ENCODE measurements at regions not wholly inside any gene's neighbourhood (a gene's known extent, or its start where the extent isn't known, plus 50 kb on each side); places are given as distances from the start of the nearest gene placed in this dataset.

DNA sequence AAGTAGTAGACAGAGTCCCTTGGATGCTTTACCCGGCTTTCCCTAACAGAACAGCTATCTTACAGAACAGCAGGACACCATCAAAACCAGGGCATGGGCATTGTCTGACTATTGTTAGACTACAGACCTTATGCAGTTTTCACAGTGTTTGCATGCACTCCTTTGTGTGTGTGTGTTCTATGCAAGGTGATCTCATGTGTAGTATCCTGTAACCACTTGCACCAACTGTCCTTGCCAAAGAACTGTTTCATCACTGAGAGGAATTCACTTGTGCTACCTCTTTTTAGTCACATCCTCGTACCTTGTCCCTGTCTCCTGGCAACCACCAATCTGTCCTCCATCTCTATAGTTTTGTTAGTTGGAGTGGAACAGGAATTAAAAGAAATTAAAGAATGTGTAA, 183.6 kb upstream of the PZP start (continued):
- TF ChIP-seq, protein P1, sequence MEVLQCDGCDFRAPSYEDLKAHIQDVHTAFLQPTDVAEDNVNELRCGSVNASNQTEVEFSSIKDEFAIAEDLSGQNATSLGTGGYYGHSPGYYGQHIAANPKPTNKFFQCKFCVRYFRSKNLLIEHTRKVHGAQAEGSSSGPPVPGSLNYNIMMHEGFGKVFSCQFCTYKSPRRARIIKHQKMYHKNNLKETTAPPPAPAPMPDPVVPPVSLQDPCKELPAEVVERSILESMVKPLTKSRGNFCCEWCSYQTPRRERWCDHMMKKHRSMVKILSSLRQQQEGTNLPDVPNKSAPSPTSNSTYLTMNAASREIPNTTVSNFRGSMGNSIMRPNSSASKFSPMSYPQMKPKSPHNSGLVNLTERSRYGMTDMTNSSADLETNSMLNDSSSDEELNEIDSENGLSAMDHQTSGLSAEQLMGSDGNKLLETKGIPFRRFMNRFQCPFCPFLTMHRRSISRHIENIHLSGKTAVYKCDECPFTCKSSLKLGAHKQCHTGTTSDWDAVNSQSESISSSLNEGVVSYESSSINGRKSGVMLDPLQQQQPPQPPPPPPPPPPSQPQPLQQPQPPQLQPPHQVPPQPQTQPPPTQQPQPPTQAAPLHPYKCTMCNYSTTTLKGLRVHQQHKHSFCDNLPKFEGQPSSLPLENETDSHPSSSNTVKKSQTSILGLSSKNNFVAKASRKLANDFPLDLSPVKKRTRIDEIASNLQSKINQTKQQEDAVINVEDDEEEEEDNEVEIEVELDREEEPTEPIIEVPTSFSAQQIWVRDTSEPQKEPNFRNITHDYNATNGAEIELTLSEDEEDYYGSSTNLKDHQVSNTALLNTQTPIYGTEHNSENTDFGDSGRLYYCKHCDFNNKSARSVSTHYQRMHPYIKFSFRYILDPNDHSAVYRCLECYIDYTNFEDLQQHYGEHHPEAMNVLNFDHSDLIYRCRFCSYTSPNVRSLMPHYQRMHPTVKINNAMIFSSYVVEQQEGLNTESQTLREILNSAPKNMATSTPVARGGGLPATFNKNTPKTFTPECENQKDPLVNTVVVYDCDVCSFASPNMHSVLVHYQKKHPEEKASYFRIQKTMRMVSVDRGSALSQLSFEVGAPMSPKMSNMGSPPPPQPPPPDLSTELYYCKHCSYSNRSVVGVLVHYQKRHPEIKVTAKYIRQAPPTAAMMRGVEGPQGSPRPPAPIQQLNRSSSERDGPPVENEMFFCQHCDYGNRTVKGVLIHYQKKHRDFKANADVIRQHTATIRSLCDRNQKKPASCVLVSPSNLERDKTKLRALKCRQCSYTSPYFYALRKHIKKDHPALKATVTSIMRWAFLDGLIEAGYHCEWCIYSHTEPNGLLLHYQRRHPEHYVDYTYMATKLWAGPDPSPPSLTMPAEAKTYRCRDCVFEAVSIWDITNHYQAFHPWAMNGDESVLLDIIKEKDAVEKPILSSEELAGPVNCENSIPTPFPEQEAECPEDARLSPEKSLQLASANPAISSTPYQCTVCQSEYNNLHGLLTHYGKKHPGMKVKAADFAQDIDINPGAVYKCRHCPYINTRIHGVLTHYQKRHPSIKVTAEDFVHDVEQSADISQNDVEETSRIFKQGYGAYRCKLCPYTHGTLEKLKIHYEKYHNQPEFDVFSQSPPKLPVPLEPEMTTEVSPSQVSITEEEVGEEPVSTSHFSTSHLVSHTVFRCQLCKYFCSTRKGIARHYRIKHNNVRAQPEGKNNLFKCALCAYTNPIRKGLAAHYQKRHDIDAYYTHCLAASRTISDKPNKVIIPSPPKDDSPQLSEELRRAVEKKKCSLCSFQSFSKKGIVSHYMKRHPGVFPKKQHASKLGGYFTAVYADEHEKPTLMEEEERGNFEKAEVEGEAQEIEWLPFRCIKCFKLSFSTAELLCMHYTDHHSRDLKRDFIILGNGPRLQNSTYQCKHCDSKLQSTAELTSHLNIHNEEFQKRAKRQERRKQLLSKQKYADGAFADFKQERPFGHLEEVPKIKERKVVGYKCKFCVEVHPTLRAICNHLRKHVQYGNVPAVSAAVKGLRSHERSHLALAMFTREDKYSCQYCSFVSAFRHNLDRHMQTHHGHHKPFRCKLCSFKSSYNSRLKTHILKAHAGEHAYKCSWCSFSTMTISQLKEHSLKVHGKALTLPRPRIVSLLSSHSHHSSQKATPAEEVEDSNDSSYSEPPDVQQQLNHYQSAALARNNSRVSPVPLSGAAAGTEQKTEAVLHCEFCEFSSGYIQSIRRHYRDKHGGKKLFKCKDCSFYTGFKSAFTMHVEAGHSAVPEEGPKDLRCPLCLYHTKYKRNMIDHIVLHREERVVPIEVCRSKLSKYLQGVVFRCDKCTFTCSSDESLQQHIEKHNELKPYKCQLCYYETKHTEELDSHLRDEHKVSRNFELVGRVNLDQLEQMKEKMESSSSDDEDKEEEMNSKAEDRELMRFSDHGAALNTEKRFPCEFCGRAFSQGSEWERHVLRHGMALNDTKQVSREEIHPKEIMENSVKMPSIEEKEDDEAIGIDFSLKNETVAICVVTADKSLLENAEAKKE (CRISPR knock-in tag; IDR thresholded peaks at IDR 0.05): no peak

DNA sequence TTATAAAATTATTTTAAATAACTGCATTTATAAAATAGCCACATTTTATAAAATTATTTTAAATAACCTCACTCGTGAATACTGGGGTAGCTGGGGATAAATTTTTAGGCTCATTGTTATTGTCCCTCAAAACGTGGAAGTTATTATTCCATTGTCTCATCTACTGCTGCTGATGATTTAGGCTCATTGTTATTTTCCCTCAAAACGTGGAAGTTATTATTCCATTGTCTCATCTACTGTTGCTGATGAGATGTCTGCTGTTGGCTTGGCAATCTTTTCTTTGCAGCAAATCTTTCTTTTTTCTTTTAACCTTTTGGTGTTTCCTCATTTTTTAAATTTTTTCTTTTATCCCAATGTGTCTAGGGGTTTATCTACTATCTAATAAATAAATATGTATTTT, 182.6 kb upstream of the PZP start:
- peaks cover 19% of the 10 kb centered on the region for H3K4me1 Mint-ChIP-seq
- no peak overlapping the region for H3K27ac Mint-ChIP-seq
- Histone ChIP-seq H3K4me3 (no peak overlapping the region), H3K4me1 (ENCODE audit: insufficient read depth) (peaks cover 10% of the 10 kb centered on the region; the same call in 1 of the 2 replicates), H3F3A (replicated peaks; ENCODE audit: low read depth) (no peaks in the 10 kb centered on the region), H2AFZ (no peak overlapping the region), H3K36me3 (ENCODE audit: insufficient read depth) (no peaks in the 10 kb centered on the region), H3K4me2 (no peak overlapping the region), H3K27ac (ENCODE audit: low read depth) (no peak overlapping the region), H3K9me2 (ENCODE audit: insufficient read depth) (no peaks in the 10 kb centered on the region), H4K20me1 (replicated peaks; ENCODE audit: insufficient read depth) (no peaks in the 10 kb centered on the region), H3K79me2 (replicated peaks; ENCODE audit: insufficient read depth) (no peaks in the 10 kb centered on the region), H3K27me3 (ENCODE audit: insufficient read depth) (no peaks in the 10 kb centered on the region)
- H3K9me3 Mint-ChIP-seq: peaks cover 2% of the 10 kb centered on the region; the same call in 1 of the 3 replicates
- DNase-seq (ENCODE audit: low spot score) (no peak), ATAC-seq (no peak)
- peaks cover 6% of the 10 kb centered on the region for H3K27me3 Mint-ChIP-seq (ENCODE audit: insufficient read depth, low read depth, poor library complexity)
- no peaks in the 10 kb centered on the region for H3K36me3 Mint-ChIP-seq (ENCODE audit: low read depth)
- no peak overlapping the region for H3K4me3 Mint-ChIP-seq
- no peak for TF ChIP-seq JUNB (IDR thresholded peaks at IDR 0.05; ENCODE audit: unreplicated experiment)
- TF ChIP-seq, protein P2, sequence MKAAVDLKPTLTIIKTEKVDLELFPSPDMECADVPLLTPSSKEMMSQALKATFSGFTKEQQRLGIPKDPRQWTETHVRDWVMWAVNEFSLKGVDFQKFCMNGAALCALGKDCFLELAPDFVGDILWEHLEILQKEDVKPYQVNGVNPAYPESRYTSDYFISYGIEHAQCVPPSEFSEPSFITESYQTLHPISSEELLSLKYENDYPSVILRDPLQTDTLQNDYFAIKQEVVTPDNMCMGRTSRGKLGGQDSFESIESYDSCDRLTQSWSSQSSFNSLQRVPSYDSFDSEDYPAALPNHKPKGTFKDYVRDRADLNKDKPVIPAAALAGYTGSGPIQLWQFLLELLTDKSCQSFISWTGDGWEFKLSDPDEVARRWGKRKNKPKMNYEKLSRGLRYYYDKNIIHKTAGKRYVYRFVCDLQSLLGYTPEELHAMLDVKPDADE (IDR thresholded peaks at IDR 0.05): no peak
- TF ChIP-seq STAT1 (IDR thresholded peaks at IDR 0.05; ENCODE audit: unreplicated experiment): no peak
- TF ChIP-seq EZH2 (IDR thresholded peaks at IDR 0.05; ENCODE audit: low read depth, unreplicated experiment): no peak
- no peak for TF ChIP-seq CREB1 (CRISPR knock-in tag; IDR thresholded peaks at IDR 0.05; ENCODE audit: low read depth)
- TF ChIP-seq NANOG (IDR thresholded peaks at IDR 0.05; ENCODE audit: borderline replicate concordance): no peak
- no peak for TF ChIP-seq POLR2AphosphoS5 (IDR thresholded peaks at IDR 0.05; ENCODE audit: low read depth)
- no peak for TF ChIP-seq EZH2phosphoT487 (IDR thresholded peaks at IDR 0.05; ENCODE audit: unreplicated experiment)
- TF ChIP-seq ZNF331 (CRISPR knock-in tag; IDR thresholded peaks at IDR 0.05; ENCODE audit: low read depth): no peak
- TF ChIP-seq, protein P3, sequence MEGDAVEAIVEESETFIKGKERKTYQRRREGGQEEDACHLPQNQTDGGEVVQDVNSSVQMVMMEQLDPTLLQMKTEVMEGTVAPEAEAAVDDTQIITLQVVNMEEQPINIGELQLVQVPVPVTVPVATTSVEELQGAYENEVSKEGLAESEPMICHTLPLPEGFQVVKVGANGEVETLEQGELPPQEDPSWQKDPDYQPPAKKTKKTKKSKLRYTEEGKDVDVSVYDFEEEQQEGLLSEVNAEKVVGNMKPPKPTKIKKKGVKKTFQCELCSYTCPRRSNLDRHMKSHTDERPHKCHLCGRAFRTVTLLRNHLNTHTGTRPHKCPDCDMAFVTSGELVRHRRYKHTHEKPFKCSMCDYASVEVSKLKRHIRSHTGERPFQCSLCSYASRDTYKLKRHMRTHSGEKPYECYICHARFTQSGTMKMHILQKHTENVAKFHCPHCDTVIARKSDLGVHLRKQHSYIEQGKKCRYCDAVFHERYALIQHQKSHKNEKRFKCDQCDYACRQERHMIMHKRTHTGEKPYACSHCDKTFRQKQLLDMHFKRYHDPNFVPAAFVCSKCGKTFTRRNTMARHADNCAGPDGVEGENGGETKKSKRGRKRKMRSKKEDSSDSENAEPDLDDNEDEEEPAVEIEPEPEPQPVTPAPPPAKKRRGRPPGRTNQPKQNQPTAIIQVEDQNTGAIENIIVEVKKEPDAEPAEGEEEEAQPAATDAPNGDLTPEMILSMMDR (conservative IDR thresholded peaks at IDR 0.05; ENCODE audit: low read depth in 2 of 2): no peak

All from GM23338 (cell line).